Stimulated activated CD4-positive, alpha-beta T cell treated with anti-CD3 and anti-CD28 coated beads, Interleukin-2, amount 100 ng/mL, for 24 hours (primary cell): ENCODE measurements at regions not wholly inside any gene's neighbourhood (a gene's known extent, or its start where the extent isn't known, plus 50 kb on each side); places are given as distances from the start of the nearest gene placed in this dataset.

Source experiments
- DNase-seq, 2 donors: peaks; one replicate each; pipeline ENCODE4 v3.0.0-alpha.2; 2020

GRCh38 chr2:8158711-8159110 lies 523.1 kb upstream of the ID2 start:
- no peak for DNase-seq

DNA sequence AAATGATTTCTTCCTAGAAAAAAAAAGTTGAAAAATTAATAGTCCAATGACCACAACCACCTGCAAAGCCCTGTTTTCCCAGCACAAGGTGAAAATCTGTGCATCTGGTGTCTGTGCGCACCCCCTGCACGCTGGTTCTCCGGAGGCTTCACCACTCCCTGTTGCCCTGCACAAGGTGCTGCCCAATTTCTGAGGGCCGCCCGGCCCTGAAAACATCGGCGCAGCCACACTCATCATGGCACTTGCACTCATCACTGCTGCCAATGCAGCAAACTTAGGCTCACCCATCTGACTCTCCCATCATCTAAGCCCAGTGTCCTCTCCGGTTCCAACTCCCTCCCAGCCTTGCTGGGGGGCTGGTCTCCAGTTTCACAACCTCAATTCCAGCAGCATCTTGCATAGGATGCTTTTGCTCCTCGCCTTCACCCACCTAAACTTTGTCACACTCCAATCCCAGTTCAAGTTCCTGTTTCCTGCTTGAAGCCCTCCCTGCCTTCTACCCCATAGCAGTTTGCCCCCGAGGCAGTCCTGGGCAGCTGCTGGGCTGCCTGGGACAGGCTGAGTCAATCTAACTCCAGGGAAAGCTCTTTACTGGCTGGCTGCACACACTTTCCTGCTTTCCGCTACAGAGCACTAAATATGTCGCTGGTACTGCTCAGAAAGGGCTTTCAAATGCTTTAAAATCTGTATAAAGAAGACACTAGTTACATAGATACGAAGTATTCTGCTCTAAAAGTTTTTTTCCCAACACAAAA lies 522.5 kb upstream of the ID2 start:
- DNase-seq, result no peak

GRCh38 chr2:8159966-8160603 lies 521.8 kb upstream of the ID2 start:
- DNase-seq, result no peak

DNA sequence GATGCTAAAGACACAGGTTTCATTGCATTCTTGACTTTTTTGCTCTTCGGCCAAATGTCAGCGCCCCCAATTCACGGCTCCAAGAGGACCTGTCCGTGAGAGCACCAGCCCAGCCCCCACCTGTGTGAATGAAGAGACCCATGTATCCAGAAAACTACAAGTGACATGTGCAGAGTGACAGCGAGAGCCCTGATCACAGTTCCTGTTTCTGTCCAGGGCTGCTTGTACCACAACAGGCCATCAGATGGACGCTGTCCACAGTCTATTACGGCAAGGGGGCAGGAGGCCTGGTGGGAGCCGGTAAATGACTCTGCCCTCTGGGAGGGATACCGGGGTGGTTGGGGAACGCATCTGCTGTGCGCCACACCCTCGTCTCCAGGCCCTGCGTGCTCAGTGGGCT lies 520.9 kb upstream of the ID2 start:
- no peak for DNase-seq

DNA sequence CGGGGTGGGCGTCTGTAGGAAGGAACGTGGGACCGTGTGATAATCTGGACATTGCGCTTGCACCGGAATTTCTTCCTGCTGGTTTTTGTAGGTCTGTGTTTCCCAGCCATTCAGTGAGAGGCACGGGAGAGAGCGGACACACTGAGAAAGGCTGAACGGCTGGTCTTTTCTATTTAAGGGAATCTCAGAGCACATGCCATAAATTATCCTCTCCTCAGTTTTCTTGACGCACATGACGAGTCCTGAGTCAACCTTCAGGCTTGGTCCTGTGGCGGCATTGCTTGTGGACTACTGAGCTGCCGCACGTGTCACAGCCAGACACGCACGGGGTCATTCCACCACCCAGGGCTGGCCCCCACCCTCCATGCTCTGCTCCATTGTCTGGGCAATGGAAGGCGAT lies 519.3 kb upstream of the ID2 start:
- DNase-seq, result no peak

DNA sequence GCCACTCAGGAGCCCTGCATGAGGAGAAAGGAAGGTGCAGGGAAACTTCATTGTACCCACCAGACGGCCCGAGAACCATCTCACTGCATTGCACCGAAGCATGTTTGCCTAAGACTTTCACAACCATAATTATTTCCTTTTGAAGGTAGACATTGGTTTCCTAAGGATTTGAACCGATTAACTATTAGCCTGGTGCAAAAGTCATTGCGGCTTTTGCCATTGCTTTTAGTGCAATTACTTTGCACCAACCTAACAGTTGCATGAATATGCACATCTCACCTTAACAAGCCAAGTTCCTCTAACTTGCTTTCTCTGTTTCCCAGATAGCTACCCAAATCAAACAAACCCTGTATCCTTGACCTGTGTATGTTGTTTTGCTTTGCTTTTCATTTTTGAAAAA lies 516.3 kb upstream of the ID2 start:
- DNase-seq, result no peak

GRCh38 chr2:8168022-8168717 lies 513.7 kb upstream of the ID2 start:
- no peak for DNase-seq

GRCh38 chr2:8168876-8169424 lies 512.9 kb upstream of the ID2 start:
- no peak for DNase-seq

DNA sequence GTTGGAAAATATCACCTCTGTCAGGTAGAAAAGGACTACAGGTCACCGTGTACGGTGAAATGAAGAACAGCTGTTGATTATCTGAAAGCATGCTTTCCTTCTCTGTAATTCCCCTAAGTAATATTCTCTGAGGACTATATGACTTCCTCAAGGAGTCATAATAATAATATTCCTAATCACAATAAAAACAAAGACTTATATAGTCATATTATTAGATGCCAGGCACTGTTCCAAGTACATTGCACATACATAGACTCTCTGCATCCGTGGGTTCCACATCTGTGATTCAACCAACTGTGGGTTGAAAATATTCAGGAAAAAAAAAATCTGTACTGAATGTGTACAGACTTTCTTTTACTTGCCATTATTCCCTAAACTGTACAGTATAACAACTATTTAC lies 512.4 kb upstream of the ID2 start:
- no peak for DNase-seq

DNA sequence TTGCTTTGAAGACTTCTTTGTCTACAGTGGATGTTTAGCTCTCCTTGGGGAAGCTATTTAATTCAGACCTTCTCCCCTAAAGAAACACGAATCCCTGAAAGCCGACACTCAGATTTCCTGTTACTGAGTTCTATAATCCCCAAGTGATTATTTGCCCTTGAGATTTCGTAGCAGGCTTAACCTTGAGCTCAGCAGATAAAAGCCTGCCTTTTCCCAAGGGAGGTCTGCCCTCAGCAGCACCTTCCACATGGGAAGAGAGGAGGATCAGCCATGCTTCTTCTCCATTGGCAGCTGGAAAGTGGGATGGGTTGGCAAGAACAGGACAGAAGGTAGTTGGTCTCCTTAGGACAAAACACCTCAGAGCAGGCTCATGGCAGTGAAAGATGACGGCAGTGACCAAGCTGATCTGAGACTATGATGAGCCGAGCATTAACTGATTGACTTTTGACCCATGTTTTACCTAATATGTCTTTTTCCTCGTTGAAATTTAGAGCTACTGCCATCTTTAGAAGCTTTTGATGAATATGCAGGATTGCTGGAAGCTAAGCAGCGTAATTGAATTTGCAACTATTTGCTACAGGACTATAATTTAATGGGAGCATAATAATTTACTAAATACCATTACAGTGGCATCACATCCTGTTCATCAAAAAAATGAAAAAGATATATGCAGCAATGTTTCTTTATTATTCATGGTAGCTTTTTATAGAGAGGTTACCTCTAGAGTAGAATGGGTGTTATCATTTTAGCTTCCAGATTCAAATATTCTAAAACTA lies 511.1 kb upstream of the ID2 start:
- DNase-seq, result no peak

GRCh38 chr2:8171608-8172007 lies 510.2 kb upstream of the ID2 start:
- no peak for DNase-seq

- no peak for DNase-seq
Observed at GRCh38 chr2:8172661-8173060, 509.2 kb upstream of the ID2 start.

- no peak for DNase-seq
Observed at GRCh38 chr2:8174641-8175257, 507.1 kb upstream of the ID2 start.

DNA sequence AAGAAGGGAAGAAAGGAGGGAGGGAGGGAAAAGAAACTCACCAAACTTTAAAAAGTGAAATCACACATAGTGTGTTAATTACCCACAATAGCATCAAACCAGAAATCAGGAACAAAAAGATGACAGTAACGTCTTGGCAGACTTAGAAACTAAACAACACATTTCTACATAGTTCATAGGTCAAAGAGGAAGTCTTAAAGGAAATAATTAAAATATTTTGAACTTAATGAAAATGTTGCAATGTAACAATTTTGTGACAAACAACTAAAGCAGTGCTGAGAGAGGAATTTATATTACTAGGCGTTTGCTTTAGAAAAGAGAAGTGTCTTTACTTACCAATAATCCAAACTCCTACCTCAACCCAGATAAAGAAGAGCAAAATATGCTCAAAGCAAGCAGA lies 505.0 kb upstream of the ID2 start:
- no peak for DNase-seq

DNA sequence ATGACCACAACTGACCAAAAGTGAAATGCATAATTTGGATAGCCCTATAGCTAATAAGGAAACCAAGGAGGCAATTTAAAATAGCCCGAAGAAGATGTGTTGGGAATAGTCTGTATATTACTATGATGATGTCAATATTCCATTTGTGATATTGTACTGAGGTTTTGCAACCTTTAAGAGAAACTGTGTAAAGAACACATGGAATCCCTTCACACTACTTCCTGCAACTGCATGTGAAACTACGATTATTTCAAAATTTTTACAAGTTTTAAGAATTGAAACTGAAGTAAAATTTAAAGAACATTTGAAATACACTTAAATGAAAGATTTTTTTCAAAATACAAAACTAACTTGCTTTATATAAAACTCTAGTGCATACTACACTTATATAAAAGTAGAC lies 504.3 kb upstream of the ID2 start:
- DNase-seq, result no peak

- DNase-seq, result no peak
Observed at GRCh38 chr2:8178911-8179310, 502.9 kb upstream of the ID2 start.

GRCh38 chr2:8189316-8189715 lies 492.5 kb upstream of the ID2 start:
- DNase-seq, result no peak

GRCh38 chr2:8190279-8190678 lies 491.6 kb upstream of the ID2 start:
- no peak for DNase-seq

- DNase-seq, result no peak
Observed at GRCh38 chr2:8191427-8191826, 490.4 kb upstream of the ID2 start.

DNA sequence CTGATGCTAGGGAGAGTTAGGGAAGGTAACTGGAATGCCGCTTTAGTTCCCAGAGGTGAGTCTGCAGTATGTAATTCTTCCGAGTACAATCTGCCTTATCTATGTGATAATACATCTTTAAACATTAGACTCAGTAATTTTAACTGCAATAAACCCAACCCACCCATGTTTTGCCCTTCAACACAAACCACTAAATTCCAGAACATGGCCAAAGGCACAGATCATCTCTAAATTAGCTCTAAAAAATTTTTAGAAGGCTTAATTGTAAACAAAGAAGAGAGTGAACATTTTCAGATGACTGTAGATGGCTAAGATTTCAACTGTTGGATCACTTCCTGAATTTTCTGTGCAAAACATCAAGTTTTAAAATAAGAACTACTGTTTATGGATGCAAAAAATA lies 488.7 kb upstream of the ID2 start:
- DNase-seq, result no peak

DNA sequence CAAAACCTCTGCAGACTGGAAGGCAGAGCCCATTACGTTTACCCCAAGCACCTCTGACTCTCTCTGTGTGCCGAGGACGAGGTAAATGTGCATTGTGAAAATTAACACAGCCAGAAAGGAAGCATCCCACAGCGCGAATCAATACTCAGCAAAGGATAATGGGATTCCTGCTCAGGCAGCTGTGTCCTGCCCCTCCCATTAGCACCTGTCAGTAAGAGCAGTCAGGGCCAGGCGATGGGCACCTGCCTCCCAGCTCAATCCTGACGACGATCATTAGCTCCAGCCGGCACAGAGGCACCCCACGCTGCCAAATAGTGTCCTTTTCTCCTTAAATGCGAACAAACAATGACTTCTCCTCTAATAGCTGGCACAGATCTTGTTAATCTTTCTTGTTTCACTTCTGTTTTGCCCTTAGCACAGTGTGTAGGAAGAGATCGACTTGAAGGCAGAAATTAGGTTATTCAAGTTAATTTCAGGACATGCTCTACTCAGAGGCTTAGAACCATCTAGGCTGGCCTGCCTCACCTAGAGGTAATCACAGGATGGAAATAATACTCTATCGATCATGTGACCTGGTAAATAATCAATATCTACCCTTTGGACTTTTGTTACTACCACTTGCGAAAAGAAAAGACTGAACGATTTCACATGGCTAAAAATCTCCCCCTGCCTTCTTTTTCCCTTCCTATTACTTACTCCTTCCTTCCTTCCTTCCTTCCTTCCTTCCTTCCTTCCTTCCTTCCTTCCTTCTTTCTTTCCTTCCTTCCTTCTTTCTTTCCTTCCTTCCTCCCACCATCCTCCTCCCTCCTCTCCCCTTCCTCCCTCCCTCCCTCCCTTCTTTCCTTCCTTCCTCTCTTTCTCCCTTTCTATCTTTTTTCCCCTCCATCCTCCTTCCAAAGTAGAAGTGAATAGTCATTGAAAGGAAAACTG lies 487.9 kb upstream of the ID2 start:
- DNase-seq, result no peak

DNA sequence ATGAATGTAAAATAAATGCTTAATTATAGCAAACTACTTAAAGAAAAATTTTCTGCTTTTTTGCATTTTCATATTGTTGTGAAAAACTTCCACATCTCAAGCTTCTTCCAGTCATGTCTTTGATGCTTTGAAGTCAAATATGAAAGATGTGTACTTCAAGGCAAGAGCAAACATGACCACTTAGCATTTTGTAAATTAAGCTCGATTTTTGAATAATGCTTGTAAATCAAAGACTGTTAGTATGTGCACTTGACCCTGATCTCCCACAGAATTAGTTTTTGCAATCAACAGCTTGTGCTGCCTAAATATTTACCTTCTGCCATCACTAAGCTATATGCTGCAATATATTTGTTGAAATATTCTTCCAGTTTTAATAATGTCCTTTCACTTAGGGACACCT lies 486.1 kb upstream of the ID2 start:
- DNase-seq, result no peak
